ENCODE measurements at regions not wholly inside any gene's neighbourhood (a gene's known extent, or its start where the extent isn't known, plus 50 kb on each side); places are given as distances from the start of the nearest gene placed in this dataset.

DNA sequence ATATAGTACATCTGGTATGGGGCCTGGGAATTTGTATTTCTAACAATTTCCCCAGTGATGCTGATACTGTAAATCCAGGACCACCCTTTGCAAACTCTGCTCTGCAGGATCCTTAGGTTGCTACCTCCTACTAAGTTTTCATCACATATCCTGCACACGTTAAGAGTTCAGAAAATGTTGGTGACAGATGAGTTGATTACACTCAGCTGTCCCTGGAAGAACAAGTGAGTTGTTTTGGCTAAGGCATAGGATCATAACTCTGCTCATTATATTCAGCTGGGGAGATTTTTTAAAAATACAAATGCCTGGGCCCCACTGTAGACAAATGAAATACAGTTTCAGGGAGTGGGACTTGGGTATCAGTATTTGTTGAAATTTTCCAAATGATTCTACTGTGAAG, 274.6 kb upstream of the HABP2 start:
- intact Hi-C loops (cut with DNase I; ENCODE audit: low total_unique reads) = no loop called here
- H3K4me3 ChIP-seq (ENCODE audit: low read depth, poor library complexity, severe bottlenecking) = no peak overlapping the region
- DNase-seq (ENCODE audit: low spot score in 2 of 2) = no peak
- no peak for TF ChIP-seq POLR2A (IDR thresholded peaks at IDR 0.05)
- TF ChIP-seq, protein P1, sequence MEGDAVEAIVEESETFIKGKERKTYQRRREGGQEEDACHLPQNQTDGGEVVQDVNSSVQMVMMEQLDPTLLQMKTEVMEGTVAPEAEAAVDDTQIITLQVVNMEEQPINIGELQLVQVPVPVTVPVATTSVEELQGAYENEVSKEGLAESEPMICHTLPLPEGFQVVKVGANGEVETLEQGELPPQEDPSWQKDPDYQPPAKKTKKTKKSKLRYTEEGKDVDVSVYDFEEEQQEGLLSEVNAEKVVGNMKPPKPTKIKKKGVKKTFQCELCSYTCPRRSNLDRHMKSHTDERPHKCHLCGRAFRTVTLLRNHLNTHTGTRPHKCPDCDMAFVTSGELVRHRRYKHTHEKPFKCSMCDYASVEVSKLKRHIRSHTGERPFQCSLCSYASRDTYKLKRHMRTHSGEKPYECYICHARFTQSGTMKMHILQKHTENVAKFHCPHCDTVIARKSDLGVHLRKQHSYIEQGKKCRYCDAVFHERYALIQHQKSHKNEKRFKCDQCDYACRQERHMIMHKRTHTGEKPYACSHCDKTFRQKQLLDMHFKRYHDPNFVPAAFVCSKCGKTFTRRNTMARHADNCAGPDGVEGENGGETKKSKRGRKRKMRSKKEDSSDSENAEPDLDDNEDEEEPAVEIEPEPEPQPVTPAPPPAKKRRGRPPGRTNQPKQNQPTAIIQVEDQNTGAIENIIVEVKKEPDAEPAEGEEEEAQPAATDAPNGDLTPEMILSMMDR (IDR thresholded peaks at IDR 0.05) = no peak
- WGBS, 2 donors = 47 to 72% methylated on average over 1 of the region's 1 CpG

DNA sequence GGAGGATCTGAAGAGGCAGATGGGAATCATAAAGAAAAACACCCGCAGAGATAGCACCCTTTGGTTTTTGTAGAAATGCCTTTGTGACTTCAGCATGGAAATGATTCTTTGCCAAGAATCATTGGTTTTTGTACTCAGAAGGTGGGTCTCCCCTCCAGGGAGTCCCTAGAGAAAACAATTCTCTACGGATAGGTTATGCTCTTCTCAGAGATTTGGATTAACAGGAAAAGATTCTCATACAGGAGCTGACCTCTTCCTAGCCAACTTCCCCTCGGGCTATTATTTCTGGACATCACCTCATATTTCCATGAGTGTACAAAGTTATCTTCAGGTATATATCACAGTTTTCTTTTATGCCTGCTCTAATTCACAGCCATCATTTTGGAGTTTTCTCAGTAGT, 274.2 kb upstream of the HABP2 start:
- no peak overlapping the region for H3K4me3 ChIP-seq (ENCODE audit: low read depth, poor library complexity, severe bottlenecking)
- intact Hi-C loops (cut with DNase I; ENCODE audit: low total_unique reads) = no loop called here
- 54 to 64% methylated on average over 3 of the region's 3 CpGs for WGBS, 2 donors
- TF ChIP-seq POLR2A (IDR thresholded peaks at IDR 0.05) = no peak
- TF ChIP-seq, protein P1 (IDR thresholded peaks at IDR 0.05) = no peak
- DNase-seq (ENCODE audit: low spot score in 2 of 2) = no peak

DNA sequence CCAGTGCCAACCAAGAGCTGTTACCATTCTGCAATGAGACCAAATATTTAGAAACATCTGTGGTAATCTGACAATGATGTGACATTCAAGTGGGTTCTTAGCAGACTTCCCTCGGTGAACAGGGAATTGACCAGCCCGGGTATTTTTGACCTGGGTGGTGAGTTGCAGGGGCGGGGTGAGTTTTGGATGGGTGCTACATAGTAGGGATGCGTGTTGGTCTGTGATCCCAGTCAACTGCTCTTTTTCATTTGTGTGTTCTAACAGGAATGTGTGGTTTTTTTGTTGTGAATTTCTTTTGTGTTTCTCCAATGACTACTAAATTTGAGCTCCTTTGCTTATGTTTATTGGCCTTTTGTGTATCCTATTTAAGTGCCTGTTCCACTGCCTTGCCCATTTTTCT, 273.6 kb upstream of the HABP2 start:
- no peak overlapping the region for H3K4me3 ChIP-seq (ENCODE audit: low read depth, poor library complexity, severe bottlenecking)
- no peak for DNase-seq (ENCODE audit: low spot score in 2 of 2)
- intact Hi-C loops (cut with DNase I; ENCODE audit: low total_unique reads) = no loop called here
- no peak for TF ChIP-seq POLR2A (IDR thresholded peaks at IDR 0.05)
- TF ChIP-seq, protein P1 (IDR thresholded peaks at IDR 0.05) = no peak
- WGBS, 2 donors = 93 to 95% methylated on average over 4 of the region's 4 CpGs

DNA sequence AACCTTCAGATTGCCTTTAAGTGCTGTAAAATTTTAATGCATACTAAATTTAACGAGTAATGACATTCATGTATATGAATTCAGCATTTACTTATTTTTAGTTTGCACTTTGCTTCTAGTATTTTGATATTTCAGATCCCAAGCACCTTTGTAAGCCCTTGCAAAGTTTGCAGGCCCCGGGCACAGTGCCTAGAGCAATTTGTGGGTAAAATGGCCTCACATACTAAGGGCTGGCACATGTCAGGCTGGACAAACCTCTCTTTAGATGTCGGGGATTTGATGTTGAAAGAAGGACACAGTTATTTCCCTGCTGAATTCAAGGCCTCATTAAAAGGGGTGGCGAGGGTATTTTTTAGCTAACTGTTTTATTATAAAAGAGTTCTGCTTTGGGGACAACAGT, 270.3 kb upstream of the HABP2 start:
- TF ChIP-seq POLR2A (IDR thresholded peaks at IDR 0.05) = no peak
- TF ChIP-seq, protein P1 (IDR thresholded peaks at IDR 0.05) = no peak
- WGBS, 2 donors = 95 to 96% methylated on average over 4 of the region's 4 CpGs
- no peak overlapping the region for H3K4me3 ChIP-seq (ENCODE audit: low read depth, poor library complexity, severe bottlenecking)
- intact Hi-C loops (cut with DNase I; ENCODE audit: low total_unique reads) = no loop called here
- no peak for DNase-seq (ENCODE audit: low spot score in 2 of 2)

DNA sequence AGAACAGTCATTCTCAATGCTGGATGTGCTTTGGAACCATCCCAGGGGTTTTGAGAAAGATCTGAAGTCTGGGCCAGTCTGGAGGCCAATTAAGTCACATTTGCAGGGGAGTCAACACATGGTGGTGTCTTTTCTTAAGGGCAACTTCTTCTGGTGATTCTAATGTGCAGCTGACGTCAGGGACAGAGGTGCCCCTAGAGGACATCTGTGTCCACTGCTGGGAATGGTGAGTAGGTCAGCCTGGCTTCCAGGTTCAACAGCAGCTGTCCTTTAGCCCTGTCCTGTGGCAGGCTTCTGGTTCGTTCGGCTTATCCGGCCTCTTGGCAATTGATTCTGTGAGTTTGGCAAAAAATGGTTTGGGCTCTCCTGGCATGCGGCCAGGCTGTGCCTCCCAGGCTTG, 269.7 kb upstream of the HABP2 start:
- H3K4me3 ChIP-seq (ENCODE audit: low read depth, poor library complexity, severe bottlenecking) = no peak overlapping the region
- intact Hi-C loops (cut with DNase I; ENCODE audit: low total_unique reads) = no loop called here
- no peak for TF ChIP-seq POLR2A (IDR thresholded peaks at IDR 0.05)
- TF ChIP-seq, protein P1 (IDR thresholded peaks at IDR 0.05) = no peak
- 83 to 92% methylated on average over 5 of the region's 5 CpGs for WGBS, 2 donors
- DNase-seq (ENCODE audit: low spot score in 2 of 2) = no peak

DNA sequence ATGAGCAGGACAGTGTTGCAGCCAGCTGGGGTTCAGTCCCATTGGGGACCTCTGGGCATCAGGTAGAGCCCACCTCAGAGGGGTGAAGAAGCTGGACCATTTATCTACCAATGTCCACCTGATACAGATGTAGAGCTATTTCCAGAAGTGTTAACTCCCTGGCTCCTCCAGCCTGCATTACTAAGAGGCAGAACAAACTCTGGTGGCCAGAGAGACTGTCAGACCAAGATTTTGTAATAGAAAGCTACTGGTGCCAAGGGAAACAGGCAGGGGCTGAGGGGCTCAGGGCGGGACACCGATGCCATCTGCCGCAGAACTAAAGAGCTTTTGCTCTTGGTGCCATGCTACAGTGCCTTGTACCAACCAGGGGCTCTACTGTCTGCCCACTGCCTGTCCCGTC, 268.2 kb upstream of the HABP2 start:
- intact Hi-C loops (cut with DNase I; ENCODE audit: low total_unique reads) = no loop called here
- no peak for DNase-seq (ENCODE audit: low spot score in 2 of 2)
- WGBS, 2 donors = 73 to 84% methylated on average over 4 of the region's 4 CpGs
- no peak overlapping the region for H3K4me3 ChIP-seq (ENCODE audit: low read depth, poor library complexity, severe bottlenecking)
- TF ChIP-seq, protein P1 (IDR thresholded peaks at IDR 0.05) = no peak
- no peak for TF ChIP-seq POLR2A (IDR thresholded peaks at IDR 0.05)

Data from lower leg skin (tissue), 4 donors.